GM18519 (cell line): ENCODE measurements at regions not wholly inside any gene's neighbourhood (a gene's known extent, or its start where the extent isn't known, plus 50 kb on each side); places are given as distances from the start of the nearest gene placed in this dataset.
"Not testable (repeated sequence)": the region's sequence is repeated elsewhere in the genome, so short reads cannot be mapped to it uniquely, and the experiment has no call there.

Experiments
- ATAC-seq: cut with Tn5 transposase; IDR thresholded peaks from one replicate; pipeline ENCODE4 v1.9.1; 2021; ENCODE audit warnings: mild to moderate bottlenecking, moderate library complexity; ENCODE audit not compliant: unreplicated experiment, low FRiP score

DNA sequence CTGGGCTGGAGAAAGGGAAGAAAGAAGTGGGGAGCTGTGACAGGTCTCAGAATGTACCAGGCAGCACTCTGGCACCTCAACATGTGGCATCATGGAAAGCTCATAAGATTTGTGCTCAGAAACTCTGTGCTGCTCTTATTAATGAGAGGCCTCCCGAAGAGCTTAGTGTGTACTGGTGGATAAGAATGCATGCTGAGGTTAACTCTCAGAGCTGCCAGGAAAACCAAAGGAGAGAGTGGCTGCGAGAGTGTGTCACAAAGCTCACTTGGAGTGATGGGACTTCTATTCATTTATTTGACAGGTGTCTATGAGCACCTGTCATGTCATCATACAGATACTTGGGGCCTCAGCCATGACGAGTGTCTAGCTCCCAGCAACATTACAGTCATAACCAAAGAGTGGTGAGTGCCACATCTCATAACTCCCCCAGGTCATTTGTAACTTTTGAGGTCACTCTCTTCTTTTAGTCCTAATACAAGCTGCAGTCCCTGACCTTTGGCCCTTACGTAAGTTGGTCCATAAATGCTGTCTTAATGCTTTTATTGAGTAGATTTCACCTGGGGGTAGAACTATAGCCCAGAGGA is 131.9 kb downstream of the TRIM43 start:
- not testable (repeated sequence) for ATAC-seq

- not testable (repeated sequence) for ATAC-seq
These were observed 133.4 kb downstream of the TRIM43 start for GRCh38 chr2:95725191-95725590.

GRCh38 chr2:95725677-95726076 is 133.9 kb downstream of the TRIM43 start:
- not testable (repeated sequence) for ATAC-seq

- ATAC-seq, result not testable (repeated sequence)
These were observed 135.6 kb downstream of the TRIM43 start for GRCh38 chr2:95727420-95727819.

DNA sequence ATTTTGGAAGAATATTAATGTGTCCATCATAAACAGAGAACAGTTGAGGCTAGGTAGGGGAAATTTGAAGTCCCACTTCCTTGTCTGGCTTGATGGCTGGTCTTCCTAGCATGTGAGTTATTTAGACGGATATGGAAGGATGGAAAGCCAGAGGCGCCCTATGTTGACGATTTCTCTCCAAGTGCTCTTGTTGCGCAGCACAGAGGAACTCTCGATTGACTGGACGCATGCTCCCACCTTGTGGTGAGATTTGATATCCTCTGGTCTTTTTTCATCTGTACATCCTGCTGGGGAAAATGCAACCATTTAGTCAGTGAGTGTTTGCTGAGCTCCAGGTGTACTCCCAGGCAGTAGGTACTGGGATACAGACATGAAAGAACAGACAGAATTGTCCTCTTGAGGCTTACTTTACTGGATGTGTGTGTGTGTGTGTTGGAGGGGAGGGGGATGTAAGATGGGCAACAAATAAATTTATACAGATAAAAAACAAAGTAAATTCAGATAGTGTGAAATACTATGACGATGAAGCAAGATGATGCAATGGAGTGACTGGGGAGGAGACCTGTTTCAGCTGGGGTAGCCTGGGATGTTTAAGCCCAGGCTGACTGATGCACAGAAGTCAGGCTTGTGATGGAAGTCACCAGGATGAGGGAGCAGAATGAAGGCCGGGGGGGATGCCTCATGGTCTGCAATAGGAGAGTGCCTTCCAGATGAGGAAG is 137.2 kb downstream of the TRIM43 start:
- ATAC-seq, result peak; percentile 44

DNA sequence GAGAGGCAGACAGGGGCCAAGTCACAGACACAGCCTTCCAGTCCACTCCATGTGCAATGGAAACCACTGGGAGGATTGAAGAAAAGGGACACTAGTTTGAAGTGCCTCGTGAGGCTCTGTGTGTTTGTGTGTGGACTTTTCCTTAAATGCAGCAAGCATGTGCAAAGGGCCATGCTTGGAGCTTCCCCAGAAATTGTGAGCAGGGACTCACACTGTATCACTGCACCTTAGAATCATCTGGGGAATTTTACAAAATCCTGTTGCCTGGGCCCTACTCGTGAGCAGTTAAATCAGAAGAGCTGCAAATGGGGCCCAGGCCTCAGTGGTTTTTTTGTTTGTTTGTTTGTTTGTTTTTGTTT is 137.8 kb downstream of the TRIM43 start:
- no peak for ATAC-seq

DNA sequence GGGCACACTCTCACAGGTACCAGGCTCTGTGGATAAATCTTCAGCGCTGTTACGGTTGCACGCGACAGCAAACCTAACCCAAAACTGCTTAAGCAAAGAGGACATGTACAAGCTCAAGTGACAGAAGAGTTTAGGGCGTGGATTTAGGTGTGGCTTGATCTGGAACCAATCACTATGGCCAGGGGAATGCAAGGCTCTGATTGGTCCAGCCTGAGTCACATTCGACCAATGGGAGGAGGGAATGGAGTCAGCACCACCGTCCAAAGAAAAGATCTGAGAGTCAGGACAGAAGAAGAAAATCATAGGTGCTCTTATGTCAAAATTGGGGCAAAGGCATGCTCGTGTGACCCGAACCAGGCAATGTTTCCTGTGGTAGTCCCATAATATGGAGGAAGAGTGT is 139.0 kb downstream of the TRIM43 start:
- ATAC-seq, result no peak

- ATAC-seq, result no peak
These were observed 143.4 kb downstream of the TRIM43 start for GRCh38 chr2:95734976-95735890.

GRCh38 chr2:95738301-95738700 is 146.5 kb downstream of the TRIM43 start:
- ATAC-seq, result no peak

GRCh38 chr2:95752126-95752525 is 160.3 kb downstream of the TRIM43 start:
- ATAC-seq, result not testable (repeated sequence)

- not testable (repeated sequence) for ATAC-seq
These were observed 162.0 kb downstream of the TRIM43 start for GRCh38 chr2:95753812-95754211.

- ATAC-seq, result not testable (repeated sequence)
These were observed 162.4 kb downstream of the TRIM43 start for GRCh38 chr2:95754213-95754612.

GRCh38 chr2:95754819-95755563 is 163.2 kb downstream of the TRIM43 start:
- ATAC-seq, result not testable (repeated sequence)

DNA sequence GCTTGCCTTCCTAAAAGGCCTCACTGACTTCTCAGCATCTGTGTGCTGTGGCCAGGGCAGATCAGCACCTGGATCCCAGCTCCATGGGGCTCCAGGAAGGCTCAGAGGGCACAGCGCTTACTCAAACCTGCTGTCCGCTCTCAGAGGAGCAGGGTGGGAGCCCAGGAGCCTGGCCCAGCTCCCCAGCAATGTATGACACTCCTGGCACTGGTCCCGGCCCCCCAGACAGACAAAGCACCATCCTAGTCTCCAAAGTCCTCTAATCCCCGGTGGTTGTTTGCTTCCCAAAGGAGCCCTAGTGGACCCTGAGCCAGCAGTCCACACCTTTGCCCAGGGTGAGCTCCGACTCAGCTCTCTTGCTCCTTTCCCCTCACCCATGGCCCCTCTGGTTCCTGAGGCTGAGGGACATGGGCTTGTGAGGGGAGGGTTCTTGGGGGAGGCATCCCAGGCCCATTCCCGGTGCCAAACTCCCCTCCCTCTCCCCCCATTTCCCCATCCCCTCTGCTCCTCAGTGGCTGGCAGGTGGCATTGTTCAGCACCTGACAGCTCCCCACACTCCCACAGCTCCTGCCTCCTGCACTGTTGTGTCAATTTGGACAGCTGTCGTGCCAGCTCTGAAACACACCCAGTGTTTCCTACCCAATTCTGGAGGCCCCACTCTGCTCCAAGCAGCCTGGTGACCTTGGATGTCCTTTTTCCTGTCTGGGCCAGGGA is 164.3 kb downstream of the TRIM43 start:
- ATAC-seq, result not testable (repeated sequence)

DNA sequence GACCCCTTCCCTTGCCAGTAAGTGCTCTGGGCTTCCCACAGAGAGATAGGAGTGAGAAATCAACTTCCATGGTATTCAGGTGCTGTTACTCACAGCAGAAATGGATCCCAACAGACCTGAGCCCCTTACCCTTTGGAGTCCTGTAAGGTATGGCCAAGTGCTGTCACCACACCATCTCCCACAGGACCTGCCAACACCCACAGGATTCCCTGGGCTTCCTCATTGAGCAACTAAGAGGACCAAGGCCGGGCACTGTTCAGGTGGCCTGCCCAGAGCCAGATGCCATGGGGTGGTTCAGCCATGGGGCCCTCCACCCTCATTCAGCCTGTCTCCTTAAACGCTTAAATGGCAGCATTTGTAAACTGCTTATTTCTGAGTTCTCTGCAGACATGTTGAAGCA is 166.2 kb downstream of the TRIM43 start:
- no peak for ATAC-seq

GRCh38 chr2:95759481-95760246 is 167.9 kb downstream of the TRIM43 start:
- ATAC-seq, result no peak

GRCh38 chr2:95760806-95761525 is 169.2 kb downstream of the TRIM43 start:
- ATAC-seq, result no peak

DNA sequence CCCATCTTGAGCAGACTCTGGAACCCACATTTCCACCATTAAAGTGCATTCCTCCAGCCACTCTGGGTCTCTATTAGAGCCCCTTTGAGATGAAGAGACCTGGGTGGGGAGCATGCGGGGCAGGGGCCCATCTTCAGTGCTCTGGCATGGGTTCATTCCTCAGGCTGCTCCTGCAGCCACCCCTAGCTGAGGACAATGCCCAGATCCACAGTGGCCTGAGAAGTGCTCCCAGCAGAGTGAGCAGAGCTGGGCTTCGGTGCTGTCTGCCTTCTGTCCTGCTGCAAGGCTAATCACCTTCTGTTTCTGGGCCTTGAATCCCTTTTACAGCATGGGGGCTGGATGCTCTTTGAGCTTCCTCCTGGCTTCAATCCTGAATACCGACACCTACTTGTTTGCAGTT is 169.8 kb downstream of the TRIM43 start:
- ATAC-seq, result no peak
